T47D (cell line): ENCODE measurements at regions not wholly inside any gene's neighbourhood (a gene's known extent, or its start where the extent isn't known, plus 50 kb on each side); places are given as distances from the start of the nearest gene placed in this dataset.

Source experiments
- DNase-seq, 2 experiments: peaks; one replicate each; pipeline versions ENCODE4 v3.0.0 to v3.0.0-alpha.2; 2011 to 2012; ENCODE audit warnings: low read depth in 1 of 2, low spot score in 1 of 2
- JUND ChIP-seq: IDR thresholded peaks from 2 replicates; pipeline ENCODE4 v1.6.1; 2012; ENCODE audit warnings: low read depth
- in situ Hi-C: cut with HindIII; loops from 2 replicates; pipeline ENCODE4 v1.10.0; 2016; ENCODE audit warnings: low sequenced_read_pairs, low pct_unique_long_range_greater_than_20kb

DNA sequence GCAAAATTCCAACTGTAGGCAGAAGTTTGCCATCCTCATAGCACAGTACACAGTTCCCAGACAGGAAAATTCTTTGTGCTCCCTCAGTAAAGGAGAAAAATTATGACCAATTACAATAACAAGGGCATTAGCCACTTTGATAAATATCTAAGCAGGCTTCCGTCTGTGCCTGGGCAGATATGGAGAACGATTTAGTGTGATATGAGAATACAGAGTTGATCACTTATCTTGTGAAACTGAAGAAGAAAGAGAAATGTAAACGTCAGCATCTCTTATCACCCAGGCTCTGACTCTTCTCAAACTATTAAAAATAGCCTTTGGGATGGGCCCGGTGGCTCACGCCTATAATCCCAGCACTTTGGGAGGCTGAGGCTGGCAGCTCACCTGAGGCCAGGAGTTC lies 54.5 kb upstream of the TIAM1 start:
- in situ Hi-C loops: no loop called here

DNA sequence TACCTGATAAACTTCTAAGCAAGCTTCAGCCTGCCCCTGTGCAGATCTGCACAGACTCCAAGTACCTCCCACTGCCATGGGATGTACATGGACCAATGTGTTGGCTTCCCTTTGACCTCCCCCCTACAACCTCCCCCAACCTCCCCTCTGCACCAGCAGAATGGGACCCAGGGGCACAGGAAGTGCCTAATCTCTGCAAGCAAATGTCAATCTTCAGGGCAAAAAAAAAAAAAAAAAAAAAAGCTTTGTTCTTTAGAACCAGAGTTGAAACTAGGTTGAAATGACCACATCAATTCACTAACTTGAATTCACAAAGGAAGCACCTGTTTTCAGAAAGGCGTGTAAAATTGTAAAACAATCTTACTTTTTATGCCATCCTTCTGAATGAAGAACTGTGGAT lies 53.9 kb upstream of the TIAM1 start:
- no peak for DNase-seq
- no peak for TF ChIP-seq JUND
- in situ Hi-C loops: no loop called here

More for the DNA sequence above, 54.5 kb upstream of the TIAM1 start:
- no peak for DNase-seq
- no peak for TF ChIP-seq JUND

- TF ChIP-seq JUND: no peak
- no peak for DNase-seq
- in situ Hi-C loops: no loop called here
These were observed 53.5 kb upstream of the TIAM1 start for GRCh38 chr21:31397515-31397926.

- in situ Hi-C loops: no loop called here
- DNase-seq: no peak
- no peak for TF ChIP-seq JUND
These were observed 53.0 kb upstream of the TIAM1 start for GRCh38 chr21:31397030-31397429.

- no peak for DNase-seq
- in situ Hi-C loops: no loop called here
- no peak for TF ChIP-seq JUND
These were observed 52.3 kb upstream of the TIAM1 start for GRCh38 chr21:31396399-31396798.

- no peak for TF ChIP-seq JUND
- in situ Hi-C loops: no loop called here
- DNase-seq: no peak
These were observed 51.7 kb upstream of the TIAM1 start for GRCh38 chr21:31395791-31396190.

- no peak for TF ChIP-seq JUND
- no peak for DNase-seq
- in situ Hi-C loops: no loop called here
These were observed 51.2 kb upstream of the TIAM1 start for GRCh38 chr21:31395268-31395667.

- in situ Hi-C loops: no loop called here
- TF ChIP-seq JUND: no peak
- no peak for DNase-seq
These were observed 50.2 kb upstream of the TIAM1 start for GRCh38 chr21:31394309-31394708.
